WERI-Rb-1 (cell line): ENCODE measurements at regions not wholly inside any gene's neighbourhood (a gene's known extent, or its start where the extent isn't known, plus 50 kb on each side); places are given as distances from the start of the nearest gene placed in this dataset.

ENCODE experiments used
- DNase-seq: peaks from one replicate; pipeline ENCODE4 v3.0.0-alpha.2; 2020
- H3K27ac ChIP-seq: fragments of 250-450 bp; sonication (Bioruptor Pico); 2 replicates; pipeline ENCODE4 v1.5.1; 2020; ENCODE audit warnings: mild to moderate bottlenecking, moderate library complexity
- H3K27me3 ChIP-seq: fragments of 250-450 bp; sonication (Bioruptor Pico); 2 replicates; pipeline ENCODE4 v1.5.1; 2021; ENCODE audit warnings: mild to moderate bottlenecking, low read depth, moderate library complexity; ENCODE audit not compliant: insufficient read depth, severe bottlenecking
- H3K36me3 ChIP-seq: fragments of 250-450 bp; sonication (Bioruptor Pico); 2 replicates; pipeline ENCODE4 v1.5.1; 2020; ENCODE audit warnings: mild to moderate bottlenecking, moderate library complexity
- H3K4me3 ChIP-seq: 2 replicates; pipeline ENCODE4 v1.5.1; 2011; ENCODE audit warnings: low read depth, mild to moderate bottlenecking, control low read depth, low read length
- H3K9me3 ChIP-seq: fragments of 250-450 bp; sonication (Bioruptor Pico); 2 replicates; pipeline ENCODE4 v1.5.1; 2021; ENCODE audit warnings: mild to moderate bottlenecking, moderate library complexity; ENCODE audit not compliant: severe bottlenecking
- TF ChIP-seq, protein P1 (sequence below): IDR thresholded peaks from 2 replicates; pipeline ENCODE4 v1.5.1; 2011; ENCODE audit warnings: low read depth, mild to moderate bottlenecking, control low read depth, inconsistent platforms, low read length

DNA sequence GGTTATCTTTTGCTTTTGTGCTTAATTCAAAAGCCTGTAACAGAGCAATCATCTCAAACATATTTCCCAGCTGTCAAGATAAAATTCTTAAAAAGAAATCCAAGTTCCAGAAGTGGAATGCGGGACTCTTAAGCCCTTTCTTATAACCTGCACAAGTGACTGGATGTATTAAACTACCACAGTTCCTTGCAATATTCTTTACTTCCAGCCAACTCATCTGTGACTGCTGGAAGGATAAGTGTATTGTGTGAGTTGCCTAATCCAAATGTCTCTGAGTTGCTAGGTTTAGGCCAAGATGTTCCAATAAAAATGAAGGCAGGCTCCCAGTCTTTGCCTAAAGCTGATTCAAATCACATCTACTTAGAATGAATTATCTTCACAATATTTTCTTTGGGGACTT is 159.2 kb upstream of the SLC24A2 start:
- Histone ChIP-seq H3K27me3 (no peaks in the 10 kb centered on the region), H3K9me3 (no peaks in the 10 kb centered on the region), H3K36me3 (no peaks in the 10 kb centered on the region), H3K4me3 (no peak overlapping the region), H3K27ac (no peak overlapping the region)
- TF ChIP-seq, protein P1, sequence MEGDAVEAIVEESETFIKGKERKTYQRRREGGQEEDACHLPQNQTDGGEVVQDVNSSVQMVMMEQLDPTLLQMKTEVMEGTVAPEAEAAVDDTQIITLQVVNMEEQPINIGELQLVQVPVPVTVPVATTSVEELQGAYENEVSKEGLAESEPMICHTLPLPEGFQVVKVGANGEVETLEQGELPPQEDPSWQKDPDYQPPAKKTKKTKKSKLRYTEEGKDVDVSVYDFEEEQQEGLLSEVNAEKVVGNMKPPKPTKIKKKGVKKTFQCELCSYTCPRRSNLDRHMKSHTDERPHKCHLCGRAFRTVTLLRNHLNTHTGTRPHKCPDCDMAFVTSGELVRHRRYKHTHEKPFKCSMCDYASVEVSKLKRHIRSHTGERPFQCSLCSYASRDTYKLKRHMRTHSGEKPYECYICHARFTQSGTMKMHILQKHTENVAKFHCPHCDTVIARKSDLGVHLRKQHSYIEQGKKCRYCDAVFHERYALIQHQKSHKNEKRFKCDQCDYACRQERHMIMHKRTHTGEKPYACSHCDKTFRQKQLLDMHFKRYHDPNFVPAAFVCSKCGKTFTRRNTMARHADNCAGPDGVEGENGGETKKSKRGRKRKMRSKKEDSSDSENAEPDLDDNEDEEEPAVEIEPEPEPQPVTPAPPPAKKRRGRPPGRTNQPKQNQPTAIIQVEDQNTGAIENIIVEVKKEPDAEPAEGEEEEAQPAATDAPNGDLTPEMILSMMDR = no peak
- no peak for DNase-seq

DNA sequence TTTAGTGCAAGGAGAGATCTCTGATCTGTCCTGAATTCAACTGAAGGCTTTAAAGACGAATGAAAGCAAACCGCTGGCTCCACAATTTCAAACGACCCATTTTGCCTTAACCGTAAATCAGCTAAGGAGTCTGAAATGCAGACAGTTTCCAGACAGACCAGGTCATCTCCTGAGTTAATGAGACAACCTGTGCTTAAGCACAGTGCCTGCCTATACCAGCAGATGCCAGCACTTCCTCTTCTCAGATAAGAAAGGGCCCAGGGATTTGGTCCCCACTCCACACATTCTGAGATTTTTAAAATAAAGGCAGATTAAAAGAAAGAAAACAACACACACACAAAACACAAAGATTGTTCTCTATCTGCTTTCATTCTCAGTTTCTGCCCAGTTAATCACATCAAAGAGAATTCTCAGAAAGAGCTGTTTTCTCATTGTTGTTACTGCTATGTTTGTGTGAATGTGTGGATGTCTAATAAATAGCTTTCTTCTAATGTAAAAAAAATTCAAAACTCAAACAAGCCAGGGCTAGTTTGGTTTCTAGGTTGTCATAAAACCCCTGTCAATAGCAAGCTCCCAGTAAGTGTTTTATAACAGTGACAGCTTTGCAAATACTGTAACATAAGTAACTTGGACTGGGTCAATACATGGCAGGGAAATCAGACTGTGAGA is 157.7 kb upstream of the SLC24A2 start:
- no peak overlapping the region for H3K27ac ChIP-seq
- H3K36me3 ChIP-seq = no peaks in the 10 kb centered on the region
- no peak overlapping the region for H3K4me3 ChIP-seq
- peak; percentile 48 for DNase-seq
- TF ChIP-seq, protein P1 = peak; percentile 81
- no peaks in the 10 kb centered on the region for H3K27me3 ChIP-seq
- no peaks in the 10 kb centered on the region for H3K9me3 ChIP-seq

DNA sequence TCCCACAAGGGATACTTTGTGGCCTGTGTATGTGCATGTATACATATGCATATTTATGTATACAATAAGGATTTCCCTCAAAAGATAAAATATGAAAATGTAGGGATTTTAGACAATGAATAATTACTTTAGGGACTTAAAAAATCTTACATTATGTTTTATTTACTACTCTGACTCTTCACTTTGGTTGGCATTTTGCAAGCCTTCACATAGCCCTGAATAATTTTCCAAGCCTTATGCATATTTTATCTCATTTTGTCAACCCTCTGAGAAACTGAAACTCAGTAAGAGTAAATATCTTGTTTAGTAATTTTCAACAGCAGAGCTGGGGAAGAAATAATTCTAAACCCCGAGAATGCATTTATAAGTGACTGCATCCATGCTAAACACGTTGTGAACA is 153.0 kb upstream of the SLC24A2 start:
- Histone ChIP-seq H3K9me3 (no peaks in the 10 kb centered on the region), H3K27me3 (no peaks in the 10 kb centered on the region), H3K36me3 (no peaks in the 10 kb centered on the region), H3K4me3 (no peak overlapping the region), H3K27ac (no peak overlapping the region)
- no peak for DNase-seq
- TF ChIP-seq, protein P1 = no peak

DNA sequence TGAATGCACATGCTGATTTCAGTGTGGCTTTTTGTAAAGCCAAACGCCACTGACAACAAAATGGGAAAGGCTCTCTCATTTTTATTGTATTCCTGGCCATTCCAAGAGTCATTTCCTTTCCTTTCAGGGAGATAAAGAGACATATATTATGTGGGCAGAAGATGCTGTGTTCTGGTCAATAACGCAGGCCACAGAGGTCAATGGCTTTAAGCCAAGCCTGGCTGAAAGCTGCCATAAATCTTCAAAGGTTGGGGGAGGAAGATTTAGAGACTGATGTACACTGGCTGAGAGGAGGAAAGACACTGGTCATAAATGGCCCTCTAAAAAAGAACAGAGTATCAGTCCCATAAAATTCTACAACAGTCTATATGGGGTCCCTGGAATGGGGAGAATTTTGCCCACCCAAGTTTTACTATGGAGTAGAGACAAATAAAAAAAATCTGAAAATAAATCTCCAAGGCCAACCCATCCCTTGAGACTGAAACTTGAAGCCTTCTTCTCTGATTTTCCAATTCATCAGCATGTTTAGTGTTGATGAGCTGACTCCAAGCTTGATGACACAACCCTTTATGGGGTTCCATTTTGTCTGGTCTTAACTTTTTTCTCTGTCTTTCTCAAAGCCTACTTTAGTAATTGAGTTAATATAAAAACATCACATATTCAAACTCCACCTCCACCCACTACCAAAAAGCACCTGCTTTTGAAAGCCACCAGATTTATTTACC is 152.1 kb upstream of the SLC24A2 start:
- H3K36me3 ChIP-seq = no peaks in the 10 kb centered on the region
- H3K27me3 ChIP-seq = no peaks in the 10 kb centered on the region
- TF ChIP-seq, protein P1 = no peak
- peak; percentile 17 for DNase-seq
- H3K9me3 ChIP-seq = no peaks in the 10 kb centered on the region
- no peak overlapping the region for H3K4me3 ChIP-seq
- H3K27ac ChIP-seq = no peak overlapping the region

DNA sequence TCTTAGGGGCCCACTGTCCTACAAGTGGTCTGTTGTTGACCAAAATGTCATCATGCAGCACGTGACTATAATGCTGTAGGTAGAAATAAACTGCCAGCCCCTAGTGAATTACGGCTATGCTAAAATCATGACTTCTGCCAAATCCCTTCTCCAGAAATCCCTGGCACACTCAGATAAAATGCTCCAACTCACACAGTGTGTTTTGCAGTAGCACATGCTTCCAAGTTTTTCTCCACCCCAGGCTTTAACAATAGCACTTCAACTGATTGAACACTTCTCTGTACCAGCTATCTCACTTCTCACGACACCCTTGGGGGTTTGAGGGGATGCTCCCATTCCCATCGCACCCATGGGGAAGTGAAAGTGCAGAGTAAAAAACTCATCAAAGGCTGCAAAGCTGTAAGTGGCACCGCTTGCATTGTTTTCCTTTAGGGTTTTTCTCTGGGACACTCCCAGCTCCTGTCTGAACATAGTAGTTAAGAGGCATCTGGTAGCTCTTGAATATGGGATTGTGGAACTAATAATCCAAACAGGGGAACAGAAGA is 151.0 kb upstream of the SLC24A2 start:
- TF ChIP-seq, protein P1 = no peak

More for the DNA sequence above, 151.0 kb upstream of the SLC24A2 start:
- H3K27ac ChIP-seq = no peak overlapping the region
- H3K4me3 ChIP-seq = no peak overlapping the region
- no peaks in the 10 kb centered on the region for H3K9me3 ChIP-seq
- H3K36me3 ChIP-seq = no peaks in the 10 kb centered on the region
- H3K27me3 ChIP-seq = no peaks in the 10 kb centered on the region
- DNase-seq = no peak
